Kidney epithelial cell (primary cell): ENCODE measurements at regions not wholly inside any gene's neighbourhood (a gene's known extent, or its start where the extent isn't known, plus 50 kb on each side); places are given as distances from the start of the nearest gene placed in this dataset.

Experiments used
- DNase-seq: peaks from one replicate; pipeline ENCODE4 v3.0.0-alpha.2; 2010; ENCODE audit warnings: low read depth
- H3K27me3 ChIP-seq: 2 replicates; pipeline ENCODE4 v1.6.0; 2011; ENCODE audit warnings: low read length; ENCODE audit not compliant: control insufficient read depth, insufficient read depth
- H3K36me3 ChIP-seq: 2 replicates; pipeline ENCODE4 v1.5.1; 2011; ENCODE audit warnings: low read length; ENCODE audit not compliant: control insufficient read depth, insufficient read depth
- H3K4me3 ChIP-seq: 2 replicates; pipeline ENCODE4 v1.5.1; 2011; ENCODE audit warnings: low read depth, mild to moderate bottlenecking, control low read depth, low read length
- CTCF ChIP-seq: IDR thresholded peaks from 2 replicates; pipeline ENCODE4 v1.5.1; 2011; ENCODE audit warnings: mild to moderate bottlenecking, moderate library complexity, low read length, control low read depth, inconsistent platforms; ENCODE audit not compliant: insufficient read depth, poor library complexity, severe bottlenecking

- Histone ChIP-seq H3K36me3 (no peaks in the 10 kb centered on the region), H3K4me3 (no peak overlapping the region), H3K27me3 (no peaks in the 10 kb centered on the region)
- DNase-seq = no peak
- no peak for TF ChIP-seq CTCF
These were observed 510.6 kb downstream of the XIRP2 start for GRCh38 chr2:167398873-167399272.

- no peak for TF ChIP-seq CTCF
- no peaks in the 10 kb centered on the region for H3K36me3 ChIP-seq
- H3K27me3 ChIP-seq = no peaks in the 10 kb centered on the region
- no peak for DNase-seq
- H3K4me3 ChIP-seq = no peak overlapping the region
These were observed 500.6 kb downstream of the XIRP2 start for GRCh38 chr2:167388901-167389300.

- no peaks in the 10 kb centered on the region for H3K36me3 ChIP-seq
- no peaks in the 10 kb centered on the region for H3K27me3 ChIP-seq
- TF ChIP-seq CTCF = no peak
- DNase-seq = no peak
- H3K4me3 ChIP-seq = no peak overlapping the region
These were observed 500.2 kb downstream of the XIRP2 start for GRCh38 chr2:167388497-167388896.

- TF ChIP-seq CTCF = no peak
- Histone ChIP-seq H3K4me3 (no peak overlapping the region), H3K27me3 (no peaks in the 10 kb centered on the region), H3K36me3 (no peaks in the 10 kb centered on the region)
- DNase-seq = no peak
These were observed 498.4 kb downstream of the XIRP2 start for GRCh38 chr2:167386694-167387093.

GRCh38 chr2:167383610-167384194 is 495.4 kb downstream of the XIRP2 start:
- Histone ChIP-seq H3K4me3 (no peak overlapping the region), H3K27me3 (no peaks in the 10 kb centered on the region), H3K36me3 (no peaks in the 10 kb centered on the region)
- TF ChIP-seq CTCF = no peak
- no peak for DNase-seq

- Histone ChIP-seq H3K27me3 (no peaks in the 10 kb centered on the region), H3K4me3 (no peak overlapping the region), H3K36me3 (no peaks in the 10 kb centered on the region)
- no peak for DNase-seq
- TF ChIP-seq CTCF = no peak
These were observed 493.1 kb downstream of the XIRP2 start for GRCh38 chr2:167381349-167381748.
